ENCODE measurements at regions not wholly inside any gene's neighbourhood (a gene's known extent, or its start where the extent isn't known, plus 50 kb on each side); places are given as distances from the start of the nearest gene placed in this dataset.

DNA sequence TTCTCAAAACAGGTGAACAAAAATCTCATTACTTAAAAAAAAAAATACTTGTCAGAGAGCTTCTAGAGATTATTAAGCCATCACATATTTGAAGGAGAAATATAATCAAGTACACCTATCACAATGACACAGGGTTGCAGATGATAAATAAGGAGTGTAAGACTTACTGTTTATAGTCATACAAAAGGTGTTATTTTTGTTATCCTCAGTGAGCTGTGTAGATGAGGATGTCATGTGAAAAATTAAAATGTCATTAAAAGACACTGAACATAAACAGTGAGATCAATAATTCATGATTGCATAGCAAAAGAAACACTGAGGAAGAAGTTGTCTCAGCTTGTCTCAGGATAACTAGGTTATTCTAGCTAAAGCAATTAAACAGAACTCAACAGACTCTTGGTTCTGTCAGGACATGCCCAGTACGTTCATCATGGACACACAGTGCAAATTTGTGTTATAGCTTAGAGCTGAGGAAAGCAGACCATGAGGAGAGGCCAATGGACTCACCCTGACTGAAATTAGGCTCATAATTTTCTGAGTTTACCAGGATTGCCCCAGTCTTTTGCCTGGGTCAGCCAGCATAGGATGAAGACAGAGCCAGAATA lies 1162.6 kb upstream of the C9orf72 start:
- DNase-seq (ENCODE audit: low read depth) = no peak
- in situ Hi-C loops (cut with HindIII; ENCODE audit: low pct_unique_long_range_greater_than_20kb, low sequenced_read_pairs) = no loop called here

GRCh38 chr9:28741459-28741858 lies 1168.2 kb upstream of the C9orf72 start:
- in situ Hi-C loops (cut with HindIII; ENCODE audit: low pct_unique_long_range_greater_than_20kb, low sequenced_read_pairs) = no loop called here
- no peak for DNase-seq (ENCODE audit: low read depth)

DNA sequence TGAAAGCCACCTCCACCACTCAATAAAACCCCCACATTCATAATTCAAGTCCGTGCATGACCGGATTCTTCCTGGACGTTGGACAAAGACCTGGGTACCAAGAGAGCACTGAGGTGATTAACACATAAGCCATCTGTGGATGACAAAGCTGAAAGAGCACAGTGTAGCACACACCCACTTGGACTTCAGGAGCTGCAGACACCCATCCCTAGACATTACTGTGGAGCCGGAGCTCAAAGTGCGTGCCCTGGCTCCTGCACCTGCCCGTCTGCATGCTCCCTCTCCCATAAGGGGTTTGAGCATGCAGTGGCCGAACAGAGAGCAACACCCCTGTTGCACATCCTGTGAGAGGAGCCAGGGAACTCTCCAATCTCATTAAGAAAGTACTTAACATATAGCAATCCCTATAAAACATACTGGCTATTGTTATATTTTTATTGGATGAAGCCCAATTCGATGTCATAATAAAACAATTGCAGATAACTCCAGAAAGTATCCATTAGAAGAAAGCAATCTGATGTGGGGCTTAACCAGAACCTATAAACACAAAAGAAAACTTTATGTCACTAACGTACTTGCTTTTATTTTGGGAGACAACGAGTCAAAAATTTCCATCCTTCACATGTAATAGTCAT lies 1174.2 kb upstream of the C9orf72 start:
- no peak for DNase-seq (ENCODE audit: low read depth)
- in situ Hi-C loops (cut with HindIII; ENCODE audit: low pct_unique_long_range_greater_than_20kb, low sequenced_read_pairs) = no loop called here

- in situ Hi-C loops (cut with HindIII; ENCODE audit: low pct_unique_long_range_greater_than_20kb, low sequenced_read_pairs) = no loop called here
- no peak for DNase-seq (ENCODE audit: low read depth)
Observed at GRCh38 chr9:28750136-28750535, 1176.9 kb upstream of the C9orf72 start.

DNA sequence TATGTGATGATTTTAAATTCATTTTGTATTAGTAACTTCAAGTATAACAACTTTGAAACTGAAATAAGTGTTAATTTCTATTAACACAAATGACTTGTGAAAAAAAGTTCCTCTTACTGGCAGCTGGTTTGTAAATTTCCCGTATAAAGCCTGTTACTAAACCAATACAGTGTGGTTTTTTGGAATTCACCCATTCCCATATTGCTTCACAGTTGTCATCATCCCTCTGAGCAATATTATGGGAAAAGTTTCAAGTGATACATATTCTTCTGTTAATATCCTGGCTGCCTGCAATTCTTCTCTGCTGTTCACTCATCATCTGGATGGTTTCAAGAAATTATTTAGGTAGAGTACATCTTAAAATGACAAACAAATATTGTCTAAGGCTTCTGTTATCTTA lies 1185.1 kb upstream of the C9orf72 start:
- no peak for DNase-seq (ENCODE audit: low read depth)
- in situ Hi-C loops (cut with HindIII; ENCODE audit: low pct_unique_long_range_greater_than_20kb, low sequenced_read_pairs) = no loop called here

- in situ Hi-C loops (cut with HindIII; ENCODE audit: low pct_unique_long_range_greater_than_20kb, low sequenced_read_pairs) = no loop called here
- no peak for DNase-seq (ENCODE audit: low read depth)
Observed at GRCh38 chr9:28758971-28759370, 1185.7 kb upstream of the C9orf72 start.

DNA sequence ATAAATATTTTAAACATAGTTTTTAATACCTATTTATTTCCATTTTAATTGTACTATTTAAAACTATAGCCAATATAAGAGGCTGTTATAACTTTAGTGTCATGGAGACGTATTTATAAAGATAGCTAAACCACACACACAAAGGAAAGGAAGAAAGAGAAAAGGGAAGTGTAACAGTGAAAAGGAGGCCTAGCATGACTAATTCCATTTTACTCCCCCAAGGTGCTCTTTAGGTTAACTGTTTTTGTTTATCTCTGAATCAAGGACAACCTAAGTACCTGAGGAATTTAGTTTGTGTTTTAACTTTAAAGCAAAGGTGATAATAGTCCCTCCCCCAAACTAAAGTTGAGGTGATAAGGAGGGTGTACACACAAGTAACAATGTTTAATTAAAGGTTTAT lies 1188.9 kb upstream of the C9orf72 start:
- in situ Hi-C loops (cut with HindIII; ENCODE audit: low pct_unique_long_range_greater_than_20kb, low sequenced_read_pairs) = no loop called here
- no peak for DNase-seq (ENCODE audit: low read depth)

- in situ Hi-C loops (cut with HindIII; ENCODE audit: low pct_unique_long_range_greater_than_20kb, low sequenced_read_pairs) = no loop called here
- DNase-seq (ENCODE audit: low read depth) = no peak
Observed at GRCh38 chr9:28764532-28764931, 1191.3 kb upstream of the C9orf72 start.

DNA sequence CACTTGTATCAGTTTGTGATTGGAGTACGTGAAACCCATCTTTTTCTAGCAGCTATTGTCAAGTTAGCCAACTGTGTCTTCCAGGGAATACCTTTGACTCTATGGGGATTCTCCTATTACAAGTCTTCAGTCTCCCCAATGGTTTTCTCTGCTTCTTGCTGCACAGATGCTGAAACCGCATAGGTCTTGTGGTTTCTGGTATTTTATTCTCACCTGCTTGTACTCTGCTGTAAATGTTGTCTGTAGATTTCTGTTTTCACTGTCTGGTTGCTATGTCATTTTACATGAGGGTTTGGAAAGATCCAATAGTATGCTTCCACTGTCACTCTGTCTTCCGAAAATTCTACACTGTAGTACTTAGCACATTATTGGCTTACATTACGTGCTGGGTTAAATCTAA lies 1196.9 kb upstream of the C9orf72 start:
- in situ Hi-C loops (cut with HindIII; ENCODE audit: low pct_unique_long_range_greater_than_20kb, low sequenced_read_pairs) = no loop called here
- DNase-seq (ENCODE audit: low read depth) = no peak

- in situ Hi-C loops (cut with HindIII; ENCODE audit: low pct_unique_long_range_greater_than_20kb, low sequenced_read_pairs) = no loop called here
- DNase-seq (ENCODE audit: low read depth) = no peak
Observed at GRCh38 chr9:28770827-28771226, 1197.5 kb upstream of the C9orf72 start.

- peak; percentile 16 for DNase-seq (ENCODE audit: low read depth)
- in situ Hi-C loops (cut with HindIII; ENCODE audit: low pct_unique_long_range_greater_than_20kb, low sequenced_read_pairs) = no loop called here
Observed at GRCh38 chr9:28774433-28775235, 1201.4 kb upstream of the C9orf72 start.

GRCh38 chr9:28779243-28779642 lies 1206.0 kb upstream of the C9orf72 start:
- in situ Hi-C loops (cut with HindIII; ENCODE audit: low pct_unique_long_range_greater_than_20kb, low sequenced_read_pairs) = no loop called here
- no peak for DNase-seq (ENCODE audit: low read depth)

GRCh38 chr9:28781481-28781880 lies 1208.2 kb upstream of the C9orf72 start:
- no peak for DNase-seq (ENCODE audit: low read depth)
- in situ Hi-C loops (cut with HindIII; ENCODE audit: low pct_unique_long_range_greater_than_20kb, low sequenced_read_pairs) = no loop called here

DNA sequence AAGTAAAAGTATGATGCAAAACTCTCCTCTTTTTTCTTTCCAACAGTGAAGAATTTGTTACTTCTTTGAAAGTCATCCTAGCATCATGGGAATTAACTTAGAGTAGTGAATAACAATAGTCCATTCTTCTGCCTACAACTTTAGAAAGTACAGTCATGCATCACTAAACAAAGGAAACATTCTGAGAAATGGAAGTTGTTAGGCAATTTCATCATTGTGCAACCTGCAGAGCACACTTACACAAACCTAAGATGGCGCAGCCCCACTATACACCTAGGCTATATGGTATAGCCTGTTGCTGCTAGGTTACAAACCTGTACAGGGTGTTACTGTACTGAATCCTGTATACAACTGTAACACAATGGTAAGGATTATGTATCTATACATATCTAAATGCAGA lies 1209.3 kb upstream of the C9orf72 start:
- in situ Hi-C loops (cut with HindIII; ENCODE audit: low pct_unique_long_range_greater_than_20kb, low sequenced_read_pairs) = no loop called here
- DNase-seq (ENCODE audit: low read depth) = peak; percentile 37

DNA sequence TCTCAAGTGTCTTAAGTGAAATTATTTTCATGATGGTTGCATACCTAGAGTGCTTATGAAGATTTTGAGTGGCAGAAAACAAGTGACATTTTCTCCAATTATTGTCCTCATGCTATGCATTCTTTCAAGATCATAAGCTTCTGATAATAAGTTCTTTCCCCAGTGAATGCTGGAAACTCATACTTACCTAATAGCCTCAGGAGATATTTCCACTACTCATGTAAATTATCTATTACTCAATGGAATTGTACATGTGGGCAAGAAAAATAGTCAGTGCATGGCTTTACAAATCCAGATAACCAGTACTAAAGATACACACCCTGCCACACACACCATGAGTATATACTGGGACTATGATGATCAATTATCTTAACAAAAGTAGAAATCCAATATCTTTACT lies 1219.4 kb upstream of the C9orf72 start:
- no peak for DNase-seq (ENCODE audit: low read depth)
- in situ Hi-C loops (cut with HindIII; ENCODE audit: low pct_unique_long_range_greater_than_20kb, low sequenced_read_pairs) = no loop called here

- DNase-seq (ENCODE audit: low read depth) = no peak
- in situ Hi-C loops (cut with HindIII; ENCODE audit: low pct_unique_long_range_greater_than_20kb, low sequenced_read_pairs) = no loop called here
Observed at GRCh38 chr9:28799876-28800275, 1226.6 kb upstream of the C9orf72 start.

DNA sequence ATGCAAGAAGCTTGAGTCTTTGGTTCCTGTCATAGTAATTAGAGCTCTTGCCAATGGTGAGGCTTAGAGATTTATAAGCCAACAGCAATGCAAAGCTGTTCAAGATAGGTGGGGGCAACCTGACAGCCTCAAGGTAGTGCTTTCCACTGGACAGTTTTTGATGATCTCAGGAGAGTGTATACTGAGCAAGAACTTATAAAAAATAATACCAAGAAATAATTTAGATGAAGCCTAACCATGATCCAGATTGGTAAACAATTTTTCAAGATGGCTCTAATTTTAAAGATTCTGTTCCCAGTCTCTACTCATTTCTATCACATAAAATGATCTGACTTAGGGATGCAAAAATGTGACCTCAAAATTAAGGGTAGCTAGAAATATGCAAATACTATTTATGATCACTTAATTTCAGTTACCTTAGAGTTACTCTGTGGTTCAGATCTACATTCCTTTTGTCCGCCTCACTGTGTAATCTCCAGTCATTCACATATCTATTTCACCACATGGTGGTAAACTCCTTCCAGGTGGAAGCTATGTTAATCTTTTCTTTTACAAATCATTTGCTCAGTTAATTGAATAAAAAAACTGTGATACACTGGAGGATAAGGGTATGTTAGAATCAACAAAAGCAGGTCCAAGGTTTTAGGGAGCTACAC lies 1228.0 kb upstream of the C9orf72 start:
- in situ Hi-C loops (cut with HindIII; ENCODE audit: low pct_unique_long_range_greater_than_20kb, low sequenced_read_pairs) = no loop called here
- peak; percentile 10 for DNase-seq (ENCODE audit: low read depth)

- DNase-seq (ENCODE audit: low read depth) = no peak
Observed at GRCh38 chr9:28805197-28805596, 1231.9 kb upstream of the C9orf72 start.

DNA sequence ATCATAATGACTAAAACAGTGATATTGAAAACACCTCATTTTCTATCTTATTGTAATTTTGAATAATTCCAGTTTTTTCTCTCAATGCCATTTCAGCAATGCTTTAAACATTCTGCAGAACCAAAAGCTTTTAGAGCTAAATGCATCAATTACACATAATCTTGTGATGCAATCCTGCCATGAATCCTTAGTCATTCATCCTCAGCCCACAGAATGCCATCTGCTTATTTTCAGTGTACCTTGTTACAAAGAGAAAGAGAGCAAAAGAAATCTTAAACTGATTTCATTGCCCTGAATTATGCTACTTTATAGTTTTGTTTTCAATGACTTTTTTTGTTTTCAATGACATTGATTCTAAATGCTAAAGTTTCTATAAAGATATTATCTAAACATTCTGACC lies 1234.8 kb upstream of the C9orf72 start:
- in situ Hi-C loops (cut with HindIII; ENCODE audit: low pct_unique_long_range_greater_than_20kb, low sequenced_read_pairs) = no loop called here
- DNase-seq (ENCODE audit: low read depth) = peak; percentile 29

More at GRCh38 chr9:28805197-28805596, 1231.9 kb upstream of the C9orf72 start:
- in situ Hi-C loops (cut with HindIII; ENCODE audit: low pct_unique_long_range_greater_than_20kb, low sequenced_read_pairs) = no loop called here

All from Caki2 (cell line).